NCI-H82 treated with DMSO at 0.1 percent for 48 hours (cell line): ENCODE measurements at regions not wholly inside any gene's neighbourhood (a gene's known extent, or its start where the extent isn't known, plus 50 kb on each side); places are given as distances from the start of the nearest gene placed in this dataset.
"Not testable (repeated sequence)": the region's sequence is repeated elsewhere in the genome, so short reads cannot be mapped to it uniquely, and the experiment has no call there.

Experiments used
- DNase-seq: peaks from one replicate; lab custom pipeline; 2025; ENCODE audit not compliant: unreplicated experiment; lab: John Stamatoyannopoulos, UW

GRCh38 chr10:109809954-109810353, 113.4 kb downstream of the XPNPEP1 start:
- DNase-seq: not testable (repeated sequence)

GRCh38 chr10:109801191-109801590, 122.1 kb downstream of the XPNPEP1 start:
- DNase-seq: not testable (repeated sequence)

GRCh38 chr10:109790647-109791046, 132.7 kb downstream of the XPNPEP1 start:
- DNase-seq: no peak

GRCh38 chr10:109784236-109784635, 139.1 kb downstream of the XPNPEP1 start:
- DNase-seq: no peak

- DNase-seq: no peak
Observed at GRCh38 chr10:109783286-109783685, 140.0 kb downstream of the XPNPEP1 start.

GRCh38 chr10:109780997-109781396, 142.3 kb downstream of the XPNPEP1 start:
- DNase-seq: no peak

- DNase-seq: no peak
Observed at GRCh38 chr10:109778993-109779392, 144.3 kb downstream of the XPNPEP1 start.

- DNase-seq: no peak
Observed at GRCh38 chr10:109774121-109774440, 149.2 kb downstream of the XPNPEP1 start.

- peak; percentile 13 for DNase-seq
Observed at GRCh38 chr10:109773288-109774120, 149.8 kb downstream of the XPNPEP1 start.

GRCh38 chr10:109770663-109771062, 152.6 kb downstream of the XPNPEP1 start:
- DNase-seq: no peak

- no peak for DNase-seq
Observed at GRCh38 chr10:109769966-109770365, 153.3 kb downstream of the XPNPEP1 start.

- DNase-seq: no peak
Observed at GRCh38 chr10:109765838-109766237, 157.5 kb downstream of the XPNPEP1 start.

- peak; percentile 75 for DNase-seq
Observed at GRCh38 chr10:109762555-109762954, 160.8 kb downstream of the XPNPEP1 start.

GRCh38 chr10:109757670-109758069, 165.6 kb downstream of the XPNPEP1 start:
- DNase-seq: not testable (repeated sequence)

- DNase-seq: no peak
Observed at GRCh38 chr10:109746861-109747260, 176.4 kb downstream of the XPNPEP1 start.

- DNase-seq: no peak
Observed at GRCh38 chr10:109744020-109744419, 179.3 kb downstream of the XPNPEP1 start.

GRCh38 chr10:109743574-109743973, 179.7 kb downstream of the XPNPEP1 start:
- DNase-seq: no peak

- no peak for DNase-seq
Observed at GRCh38 chr10:109743146-109743545, 180.2 kb downstream of the XPNPEP1 start.

- no peak for DNase-seq
Observed at GRCh38 chr10:109741712-109742111, 181.6 kb downstream of the XPNPEP1 start.

GRCh38 chr10:109740436-109740835, 182.9 kb downstream of the XPNPEP1 start:
- DNase-seq: no peak

GRCh38 chr10:109737626-109738025, 185.7 kb downstream of the XPNPEP1 start:
- DNase-seq: no peak

GRCh38 chr10:109737009-109737408, 186.3 kb downstream of the XPNPEP1 start:
- no peak for DNase-seq

GRCh38 chr10:109735776-109736175, 187.5 kb downstream of the XPNPEP1 start:
- DNase-seq: no peak
